Liver (tissue), 3 donors: ENCODE measurements at regions not wholly inside any gene's neighbourhood (a gene's known extent, or its start where the extent isn't known, plus 50 kb on each side); places are given as distances from the start of the nearest gene placed in this dataset.
"Not testable (repeated sequence)": the region's sequence is repeated elsewhere in the genome, so short reads cannot be mapped to it uniquely, and the experiment has no call there.

ENCODE experiments used
- EGR1 ChIP-seq, 2 donors: IDR thresholded peaks; 2 replicates each; pipeline ENCODE4 v1.6.1; 2016 to 2018; ENCODE audit warnings: antibody characterized with exemption in 2 of 2, low read depth in 2 of 2
- JUND ChIP-seq, 2 donors: IDR thresholded peaks; 2 replicates each; pipeline ENCODE4 v1.6.1; 2016; ENCODE audit warnings: antibody characterized with exemption in 2 of 2
- RAD21 ChIP-seq, 2 donors: IDR thresholded peaks; 2 replicates each; pipeline ENCODE4 v1.6.1; 2016; ENCODE audit warnings: antibody characterized with exemption in 2 of 2, mild to moderate bottlenecking in 2 of 2
- TAF1 ChIP-seq: conservative IDR thresholded peaks from 2 replicates; pipeline ENCODE4 v1.6.1; 2016; ENCODE audit warnings: antibody characterized with exemption, mild to moderate bottlenecking
- YY1 ChIP-seq: IDR thresholded peaks from 2 replicates; pipeline ENCODE4 v1.6.1; 2016; ENCODE audit warnings: antibody characterized with exemption, mild to moderate bottlenecking
- TF ChIP-seq, protein P1 (sequence below): fragments of 150-350 bp; IDR thresholded peaks from 2 replicates; pipeline ENCODE4 v1.5.1; 2017; ENCODE audit warnings: improper control_type of control experiment, low read depth, low read length; ENCODE audit not compliant: missing input control
- TF ChIP-seq, protein P2 (sequence below): IDR thresholded peaks from 2 replicates; pipeline ENCODE4 v1.6.1; 2016; ENCODE audit warnings: antibody characterized with exemption
- donor health status: healthy.
- donor health status: healthy.

DNA sequence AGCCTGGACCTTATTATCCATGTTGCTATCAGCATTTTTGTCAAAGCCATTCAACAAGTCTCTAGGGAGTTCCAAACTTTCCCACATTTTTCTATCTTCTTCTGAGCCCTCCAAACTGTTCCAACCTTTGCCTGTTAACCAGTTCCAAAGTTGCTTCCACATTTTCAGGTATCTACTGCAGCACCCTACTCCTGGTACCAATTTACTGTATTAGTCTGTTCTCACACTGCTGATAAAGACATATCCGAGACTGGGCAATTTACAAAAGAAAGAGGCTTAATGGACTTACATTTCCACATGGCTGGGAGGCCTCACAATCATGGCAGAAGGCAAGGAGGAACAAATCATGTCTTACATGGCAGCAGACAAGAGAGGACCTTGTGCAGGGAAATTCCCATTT is 416.2 kb downstream of the LRRC70 start:
- TF ChIP-seq, protein P1, sequence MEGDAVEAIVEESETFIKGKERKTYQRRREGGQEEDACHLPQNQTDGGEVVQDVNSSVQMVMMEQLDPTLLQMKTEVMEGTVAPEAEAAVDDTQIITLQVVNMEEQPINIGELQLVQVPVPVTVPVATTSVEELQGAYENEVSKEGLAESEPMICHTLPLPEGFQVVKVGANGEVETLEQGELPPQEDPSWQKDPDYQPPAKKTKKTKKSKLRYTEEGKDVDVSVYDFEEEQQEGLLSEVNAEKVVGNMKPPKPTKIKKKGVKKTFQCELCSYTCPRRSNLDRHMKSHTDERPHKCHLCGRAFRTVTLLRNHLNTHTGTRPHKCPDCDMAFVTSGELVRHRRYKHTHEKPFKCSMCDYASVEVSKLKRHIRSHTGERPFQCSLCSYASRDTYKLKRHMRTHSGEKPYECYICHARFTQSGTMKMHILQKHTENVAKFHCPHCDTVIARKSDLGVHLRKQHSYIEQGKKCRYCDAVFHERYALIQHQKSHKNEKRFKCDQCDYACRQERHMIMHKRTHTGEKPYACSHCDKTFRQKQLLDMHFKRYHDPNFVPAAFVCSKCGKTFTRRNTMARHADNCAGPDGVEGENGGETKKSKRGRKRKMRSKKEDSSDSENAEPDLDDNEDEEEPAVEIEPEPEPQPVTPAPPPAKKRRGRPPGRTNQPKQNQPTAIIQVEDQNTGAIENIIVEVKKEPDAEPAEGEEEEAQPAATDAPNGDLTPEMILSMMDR = not testable (repeated sequence)
- TF ChIP-seq, protein P2, sequence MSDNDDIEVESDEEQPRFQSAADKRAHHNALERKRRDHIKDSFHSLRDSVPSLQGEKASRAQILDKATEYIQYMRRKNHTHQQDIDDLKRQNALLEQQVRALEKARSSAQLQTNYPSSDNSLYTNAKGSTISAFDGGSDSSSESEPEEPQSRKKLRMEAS = not testable (repeated sequence)
- TF ChIP-seq YY1; EGR1 (IDR thresholded peaks at IDR 0.05; ENCODE audit: low read depth in 2 of 2); JUND (IDR thresholded peaks at IDR 0.05); TAF1; RAD21 (IDR thresholded peaks at IDR 0.05): not testable (repeated sequence)
